ENCODE measurements at regions not wholly inside any gene's neighbourhood (a gene's known extent, or its start where the extent isn't known, plus 50 kb on each side); places are given as distances from the start of the nearest gene placed in this dataset.

DNA sequence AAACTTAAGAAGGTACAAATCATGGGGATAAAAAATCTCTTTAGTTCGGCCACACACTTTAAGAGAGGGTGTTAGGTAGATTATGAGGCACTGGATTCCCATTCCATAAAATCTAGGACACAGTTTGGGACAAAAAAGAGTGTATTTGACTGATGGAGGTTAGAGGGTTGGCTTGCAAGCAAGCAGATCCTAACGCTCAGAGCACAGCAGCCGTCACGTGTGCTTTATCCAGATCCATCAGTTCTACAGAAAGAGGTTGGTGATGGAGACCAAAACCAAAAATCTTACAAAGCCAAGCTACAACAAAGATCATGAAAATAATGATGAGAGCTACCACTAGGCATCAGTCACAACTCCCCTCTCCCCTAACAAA, 549.4 kb downstream of the TNS3 start:
- ChIA-PET POLR2A (ENCODE audit: partially characterized antibody) (no interaction called here), CTCF (ENCODE audit: partially characterized antibody) (no interaction called here)
- no peak overlapping the region for H3K4me3 ChIP-seq (ENCODE audit: low read length in 2 of 2)
- Mint-ChIP-seq H3K4me3 (no peak overlapping the region), H3K9me3 (peaks cover 0 to 7% (median 2%) of the 10 kb centered on the region in 8 donors), H3K27me3 (no peaks in the 10 kb centered on the region), H3K36me3 (no peaks in the 10 kb centered on the region), H3K27ac (no peak overlapping the region), H3K4me1 (no peaks in the 10 kb centered on the region)
- H3K27ac ChIP-seq (ENCODE audit: low read depth, low read length) = no peak overlapping the region
- intact Hi-C loops (cut with micrococcal nuclease) = no loop called here
- H3K4me1 ChIP-seq (ENCODE audit: insufficient read depth, low read length) = no peaks in the 10 kb centered on the region
- H3K27me3 ChIP-seq (ENCODE audit: insufficient read depth, low read length) = no peaks in the 10 kb centered on the region
- no peak for DNase-seq
- H3K36me3 ChIP-seq (ENCODE audit: insufficient read depth, low read length) = no peaks in the 10 kb centered on the region
- no peaks in the 10 kb centered on the region for H3K9me3 ChIP-seq (ENCODE audit: control insufficient read depth in 1 of 2, low read length in 2 of 2)

DNA sequence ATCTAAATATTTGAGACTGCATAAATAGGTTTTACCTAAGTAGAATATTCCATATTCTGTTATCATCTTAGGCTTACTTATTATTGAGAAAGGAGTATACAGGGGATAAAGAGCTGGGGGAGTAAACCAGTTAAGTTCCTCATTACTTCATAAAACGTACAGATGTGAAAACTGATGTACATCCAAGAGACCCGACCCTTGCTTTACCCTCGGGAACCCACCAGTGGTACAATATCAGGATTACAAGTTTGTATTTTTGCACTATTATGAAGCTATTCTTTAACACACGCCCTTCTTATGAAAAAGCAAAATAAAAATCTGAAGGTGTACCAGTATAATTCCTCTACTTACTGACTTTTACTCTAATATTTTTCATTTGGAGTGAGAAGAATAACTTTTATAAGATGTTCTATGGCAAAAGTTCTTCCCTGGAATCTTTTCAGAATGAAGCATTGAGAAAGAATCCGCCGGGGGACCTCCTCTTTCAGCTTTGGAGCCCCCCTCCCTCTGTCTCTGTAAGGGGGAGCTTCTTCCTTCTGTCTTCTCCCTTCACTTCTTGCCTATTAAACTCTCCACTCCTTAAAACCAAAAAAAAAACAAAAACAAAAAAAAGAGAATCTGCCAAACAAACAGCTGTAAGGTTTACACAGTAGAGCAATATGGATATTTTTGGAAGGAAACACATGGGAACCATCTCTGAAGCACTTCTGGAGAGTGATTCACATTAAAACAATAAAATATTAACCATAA, 550.0 kb downstream of the TNS3 start:
- POLR2A ChIA-PET (ENCODE audit: partially characterized antibody) = no interaction called here
- CTCF ChIA-PET (ENCODE audit: partially characterized antibody) = no interaction called here
- Mint-ChIP-seq H3K4me3 (no peak overlapping the region), H3K9me3 (peaks cover 0 to 6% (median 2%) of the 10 kb centered on the region in 8 donors), H3K4me1 (no peaks in the 10 kb centered on the region), H3K27ac (no peak overlapping the region), H3K27me3 (no peaks in the 10 kb centered on the region), H3K36me3 (no peaks in the 10 kb centered on the region)
- Histone ChIP-seq H3K27me3 (ENCODE audit: insufficient read depth, low read length) (no peaks in the 10 kb centered on the region), H3K36me3 (ENCODE audit: insufficient read depth, low read length) (no peaks in the 10 kb centered on the region), H3K4me1 (ENCODE audit: insufficient read depth, low read length) (no peaks in the 10 kb centered on the region), H3K4me3 (ENCODE audit: low read length in 2 of 2) (no peak overlapping the region), H3K9me3 (ENCODE audit: control insufficient read depth in 1 of 2, low read length in 2 of 2) (no peaks in the 10 kb centered on the region), H3K27ac (ENCODE audit: low read depth, low read length) (no peak overlapping the region)
- no peak for DNase-seq
- intact Hi-C loops (cut with micrococcal nuclease) = no loop called here

DNA sequence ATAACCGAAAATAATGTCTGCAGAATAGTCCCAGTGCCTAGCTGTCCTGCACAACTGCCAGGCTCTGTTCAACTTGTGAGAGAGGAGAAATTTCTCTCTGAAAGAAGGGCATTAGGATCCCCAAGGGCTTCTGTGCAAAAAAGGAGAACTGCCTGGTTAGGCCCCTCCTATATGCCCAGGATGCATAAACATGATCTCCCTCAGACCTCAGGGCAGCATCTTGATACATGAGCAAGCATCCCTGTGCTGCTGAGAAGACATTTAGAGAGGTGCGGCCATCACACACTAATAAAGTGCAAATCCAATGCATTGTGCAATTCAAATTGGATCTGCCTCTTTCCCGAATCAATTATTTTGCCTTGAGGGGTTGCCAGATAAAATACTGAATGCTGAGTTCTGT, 553.6 kb downstream of the TNS3 start:
- no peaks in the 10 kb centered on the region for H3K9me3 ChIP-seq (ENCODE audit: control insufficient read depth in 1 of 2, low read length in 2 of 2)
- H3K36me3 ChIP-seq (ENCODE audit: insufficient read depth, low read length) = no peaks in the 10 kb centered on the region
- Mint-ChIP-seq H3K27ac (no peak overlapping the region), H3K9me3 (peaks cover 0 to 4% (median under 1%) of the 10 kb centered on the region in 8 donors), H3K4me1 (no peaks in the 10 kb centered on the region), H3K27me3 (no peaks in the 10 kb centered on the region), H3K4me3 (no peak overlapping the region), H3K36me3 (no peaks in the 10 kb centered on the region)
- no peaks in the 10 kb centered on the region for H3K4me1 ChIP-seq (ENCODE audit: insufficient read depth, low read length)
- DNase-seq = no peak
- ChIA-PET CTCF (ENCODE audit: partially characterized antibody) (no interaction called here), POLR2A (ENCODE audit: partially characterized antibody) (no interaction called here)
- H3K27ac ChIP-seq (ENCODE audit: low read depth, low read length) = no peak overlapping the region
- H3K27me3 ChIP-seq (ENCODE audit: insufficient read depth, low read length) = no peaks in the 10 kb centered on the region
- no peak overlapping the region for H3K4me3 ChIP-seq (ENCODE audit: low read length in 2 of 2)
- intact Hi-C loops (cut with micrococcal nuclease) = no loop called here

DNA sequence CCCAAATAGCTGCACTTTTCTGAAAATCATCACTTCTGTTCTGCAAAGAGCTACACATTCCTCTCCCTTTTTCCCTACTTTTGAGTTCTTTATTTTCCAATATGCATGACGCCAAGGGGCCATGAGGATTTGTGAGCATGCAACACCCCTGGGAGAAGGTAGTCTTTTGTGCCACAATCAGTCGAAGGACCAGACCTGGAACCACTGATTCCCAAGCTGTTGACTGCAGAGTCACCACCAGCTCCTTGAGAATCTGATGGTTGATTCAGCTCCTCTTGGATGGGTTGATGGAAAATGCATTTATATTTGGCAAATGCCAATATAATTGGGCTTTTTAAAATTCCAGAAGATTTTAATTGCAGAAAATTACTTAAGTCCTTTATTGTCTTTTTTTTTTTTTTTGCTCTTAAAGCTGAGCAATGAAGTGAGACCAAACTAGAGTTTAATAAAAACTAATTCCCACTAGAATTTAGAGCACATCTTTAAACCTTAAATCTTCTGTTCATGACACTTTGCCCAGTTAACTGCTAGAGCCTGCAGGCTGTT, 554.1 kb downstream of the TNS3 start:
- no peaks in the 10 kb centered on the region for H3K27me3 ChIP-seq (ENCODE audit: insufficient read depth, low read length)
- intact Hi-C loops (cut with micrococcal nuclease) = no loop called here

DNA sequence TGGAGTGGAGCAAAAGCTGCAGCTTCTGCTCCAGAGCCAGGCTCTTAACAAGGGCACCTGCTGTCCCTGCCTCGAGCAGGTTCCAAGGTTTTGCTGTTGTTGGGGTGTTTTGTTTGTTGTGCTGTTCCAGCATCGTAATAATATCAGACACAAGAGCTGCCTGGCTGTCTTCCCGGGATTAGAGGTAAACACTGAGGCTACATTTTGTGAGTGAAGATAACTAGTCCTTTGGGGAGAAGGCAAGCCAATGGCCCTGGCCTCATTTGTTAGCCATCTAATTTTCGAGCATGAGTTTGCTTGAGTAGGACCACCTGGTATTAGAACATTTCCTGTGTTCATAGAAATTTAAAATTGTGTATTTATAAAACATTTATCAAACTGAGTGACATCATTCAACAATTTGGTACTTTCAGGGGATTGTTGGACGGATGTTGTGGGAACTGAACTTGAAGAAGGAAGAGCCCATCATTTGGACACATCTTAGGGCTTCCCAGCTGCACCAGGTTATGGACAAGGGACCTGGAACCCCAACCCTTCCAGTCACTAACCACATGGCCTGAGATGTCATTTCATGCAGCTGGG, 555.0 kb downstream of the TNS3 start:
- ChIA-PET CTCF (ENCODE audit: partially characterized antibody) (no interaction called here), POLR2A (ENCODE audit: partially characterized antibody) (no interaction called here)
- no peak overlapping the region for H3K27ac Mint-ChIP-seq
- no peaks in the 10 kb centered on the region for H3K27me3 Mint-ChIP-seq
- no peaks in the 10 kb centered on the region for H3K9me3 ChIP-seq (ENCODE audit: control insufficient read depth in 1 of 2, low read length in 2 of 2)
- no peaks in the 10 kb centered on the region for H3K4me1 ChIP-seq (ENCODE audit: insufficient read depth, low read length)
- H3K4me1 Mint-ChIP-seq = no peaks in the 10 kb centered on the region
- H3K9me3 Mint-ChIP-seq = peaks cover 0 to 4% (median 0%) of the 10 kb centered on the region in 8 donors
- no peak for DNase-seq
- H3K4me3 Mint-ChIP-seq = no peak overlapping the region
- H3K27ac ChIP-seq (ENCODE audit: low read depth, low read length) = no peak overlapping the region
- no peaks in the 10 kb centered on the region for H3K27me3 ChIP-seq (ENCODE audit: insufficient read depth, low read length)
- no peaks in the 10 kb centered on the region for H3K36me3 Mint-ChIP-seq
- intact Hi-C loops (cut with micrococcal nuclease) = no loop called here
- H3K4me3 ChIP-seq (ENCODE audit: low read length in 2 of 2) = no peak overlapping the region
- H3K36me3 ChIP-seq (ENCODE audit: insufficient read depth, low read length) = no peaks in the 10 kb centered on the region

More for the DNA sequence above, 554.1 kb downstream of the TNS3 start:
- Mint-ChIP-seq H3K4me3 (no peak overlapping the region), H3K36me3 (no peaks in the 10 kb centered on the region), H3K4me1 (no peaks in the 10 kb centered on the region), H3K27me3 (no peaks in the 10 kb centered on the region), H3K27ac (no peak overlapping the region), H3K9me3 (peaks cover 0 to 4% (median under 1%) of the 10 kb centered on the region in 8 donors)
- POLR2A ChIA-PET (ENCODE audit: partially characterized antibody) = no interaction called here
- no peaks in the 10 kb centered on the region for H3K9me3 ChIP-seq (ENCODE audit: control insufficient read depth in 1 of 2, low read length in 2 of 2)
- CTCF ChIA-PET (ENCODE audit: partially characterized antibody) = no interaction called here
- no peak overlapping the region for H3K27ac ChIP-seq (ENCODE audit: low read depth, low read length)
- no peaks in the 10 kb centered on the region for H3K36me3 ChIP-seq (ENCODE audit: insufficient read depth, low read length)
- H3K4me1 ChIP-seq (ENCODE audit: insufficient read depth, low read length) = no peaks in the 10 kb centered on the region
- no peak for DNase-seq
- H3K4me3 ChIP-seq (ENCODE audit: low read length in 2 of 2) = no peak overlapping the region

DNA sequence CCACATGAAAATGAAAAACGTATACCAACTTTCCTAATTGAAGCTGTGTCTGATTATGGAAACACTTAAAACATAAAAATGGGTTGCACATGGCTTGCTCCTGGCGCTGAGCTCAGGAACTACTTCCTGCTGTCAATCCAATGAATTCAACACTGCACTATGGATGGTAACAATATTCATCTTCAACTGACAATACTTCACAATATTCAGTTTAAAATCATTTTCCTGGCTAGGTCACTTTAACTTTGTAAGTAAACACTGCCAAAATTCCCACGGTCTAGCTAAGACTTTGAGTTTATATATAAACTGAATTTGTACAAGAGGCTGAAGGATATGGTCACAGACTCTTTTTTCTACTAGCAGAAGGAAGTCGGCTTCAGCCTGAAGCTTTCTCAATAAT, 556.9 kb downstream of the TNS3 start:
- ChIA-PET POLR2A (ENCODE audit: partially characterized antibody) (no interaction called here), CTCF (ENCODE audit: partially characterized antibody) (no interaction called here)
- H3K36me3 Mint-ChIP-seq = no peaks in the 10 kb centered on the region
- DNase-seq = no peak
- Histone ChIP-seq H3K9me3 (ENCODE audit: control insufficient read depth in 1 of 2, low read length in 2 of 2) (no peaks in the 10 kb centered on the region), H3K36me3 (ENCODE audit: insufficient read depth, low read length) (no peaks in the 10 kb centered on the region), H3K27ac (ENCODE audit: low read depth, low read length) (no peak overlapping the region), H3K4me3 (ENCODE audit: low read length in 2 of 2) (no peak overlapping the region), H3K4me1 (ENCODE audit: insufficient read depth, low read length) (no peaks in the 10 kb centered on the region), H3K27me3 (ENCODE audit: insufficient read depth, low read length) (no peaks in the 10 kb centered on the region)
- no peaks in the 10 kb centered on the region for H3K27me3 Mint-ChIP-seq
- H3K9me3 Mint-ChIP-seq = peaks cover 0 to 8% (median 3%) of the 10 kb centered on the region in 8 donors
- intact Hi-C loops (cut with micrococcal nuclease) = no loop called here
- H3K4me1 Mint-ChIP-seq = no peaks in the 10 kb centered on the region
- H3K4me3 Mint-ChIP-seq = no peak overlapping the region
- H3K27ac Mint-ChIP-seq = no peak overlapping the region

DNA sequence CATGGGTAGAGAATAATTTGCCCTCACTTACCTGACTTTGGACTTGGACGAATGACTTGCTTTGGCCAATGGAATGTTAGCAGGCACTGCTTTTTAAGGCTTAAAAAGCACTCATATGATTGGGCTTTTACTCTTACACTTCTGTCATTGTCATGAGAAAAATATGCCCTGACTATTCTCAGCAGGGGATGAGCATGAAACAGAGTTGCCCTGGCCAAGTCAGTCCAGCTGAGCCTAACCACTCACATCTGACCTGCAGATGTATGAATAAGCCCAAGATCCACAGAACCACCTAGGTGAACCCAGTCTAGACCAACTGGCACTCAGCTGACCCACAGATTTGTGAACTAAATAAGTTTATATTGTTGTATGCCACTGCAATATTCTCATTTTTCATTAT, 573.5 kb downstream of the TNS3 start:
- Histone ChIP-seq H3K4me3 (ENCODE audit: low read length in 2 of 2) (no peak overlapping the region), H3K27ac (ENCODE audit: low read depth, low read length) (no peak overlapping the region), H3K36me3 (ENCODE audit: insufficient read depth, low read length) (no peaks in the 10 kb centered on the region), H3K4me1 (ENCODE audit: insufficient read depth, low read length) (no peaks in the 10 kb centered on the region), H3K27me3 (ENCODE audit: insufficient read depth, low read length) (no peaks in the 10 kb centered on the region), H3K9me3 (ENCODE audit: control insufficient read depth in 1 of 2, low read length in 2 of 2) (no peaks in the 10 kb centered on the region)
- no peaks in the 10 kb centered on the region for H3K36me3 Mint-ChIP-seq
- peaks cover 0 to 5% (median 0%) of the 10 kb centered on the region in 8 donors for H3K9me3 Mint-ChIP-seq
- CTCF ChIA-PET (ENCODE audit: partially characterized antibody) = no interaction called here
- POLR2A ChIA-PET (ENCODE audit: partially characterized antibody) = no interaction called here
- H3K4me1 Mint-ChIP-seq = no peaks in the 10 kb centered on the region
- H3K27me3 Mint-ChIP-seq = no peaks in the 10 kb centered on the region
- DNase-seq = no peak
- intact Hi-C loops (cut with micrococcal nuclease) = no loop called here
- no peak overlapping the region for H3K4me3 Mint-ChIP-seq
- no peak overlapping the region for H3K27ac Mint-ChIP-seq
